ENCODE measurements at regions not wholly inside any gene's neighbourhood (a gene's known extent, or its start where the extent isn't known, plus 50 kb on each side); places are given as distances from the start of the nearest gene placed in this dataset.

DNA sequence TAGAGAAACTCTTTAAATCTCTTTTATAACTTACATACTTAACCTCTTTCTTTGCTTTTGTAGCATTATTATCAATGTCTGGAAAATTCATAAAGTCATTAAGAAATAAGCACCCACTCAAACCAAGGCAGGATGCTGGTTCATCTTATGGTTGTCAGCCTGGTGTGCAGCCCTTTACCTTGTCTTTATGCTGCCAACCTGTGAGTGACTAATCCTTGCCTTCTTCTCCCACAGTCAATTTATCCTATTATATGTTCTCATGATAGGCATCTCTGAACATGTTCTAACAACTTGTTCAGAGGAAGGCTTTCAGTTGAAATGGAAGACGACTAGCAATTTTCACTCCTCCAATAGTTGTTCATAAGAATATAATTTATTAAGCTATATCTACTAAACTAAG lies 186.9 kb upstream of the CAND1 start:
- no peak for ATAC-seq (ENCODE audit: poor library complexity)
- DNase-seq: no peak
- H3K27me3 ChIP-seq (ENCODE audit: control insufficient read depth in 1 of 2, insufficient read depth in 2 of 2, low read length in 2 of 2): peaks cover 0 to 20% of the 10 kb centered on the region in 2 experiments
- no peaks in the 10 kb centered on the region for H3K9me3 ChIP-seq (ENCODE audit: control insufficient read depth in 1 of 2, insufficient read depth in 1 of 2, low read length in 2 of 2)
- peaks cover 22% of the 10 kb centered on the region for H3K27me3 Mint-ChIP-seq
- no peaks in the 10 kb centered on the region for H3K4me1 Mint-ChIP-seq (ENCODE audit: low read depth)
- TF ChIP-seq CTCF (IDR thresholded peaks at IDR 0.05): no peak
- H3K9me3 Mint-ChIP-seq: no peaks in the 10 kb centered on the region
- H3K36me3 Mint-ChIP-seq (ENCODE audit: low read depth): no peaks in the 10 kb centered on the region
- H3K4me3 ChIP-seq (ENCODE audit: low read length): no peak overlapping the region
- H3K4me1 ChIP-seq (ENCODE audit: insufficient read depth, low read length): no peaks in the 10 kb centered on the region
- H3K27ac ChIP-seq (ENCODE audit: low read depth in 1 of 2, low read length in 2 of 2): no peak overlapping the region
- H3K4me3 Mint-ChIP-seq: no peak overlapping the region
- POLR2A ChIA-PET: no interaction called here
- no peaks in the 10 kb centered on the region for H3K36me3 ChIP-seq (ENCODE audit: insufficient read depth, low read length)
- CTCF ChIA-PET: interaction anchor here (0.7 kb wide), 3 partner anchors 7 to 809 kb away, joined by 3 to 4 read pairs (median 3); no protein-coding TSS in a partner anchor
- intact Hi-C loops (cut with DNase I, micrococcal nuclease): no loop called here
- no peak overlapping the region for H3K27ac Mint-ChIP-seq

DNA sequence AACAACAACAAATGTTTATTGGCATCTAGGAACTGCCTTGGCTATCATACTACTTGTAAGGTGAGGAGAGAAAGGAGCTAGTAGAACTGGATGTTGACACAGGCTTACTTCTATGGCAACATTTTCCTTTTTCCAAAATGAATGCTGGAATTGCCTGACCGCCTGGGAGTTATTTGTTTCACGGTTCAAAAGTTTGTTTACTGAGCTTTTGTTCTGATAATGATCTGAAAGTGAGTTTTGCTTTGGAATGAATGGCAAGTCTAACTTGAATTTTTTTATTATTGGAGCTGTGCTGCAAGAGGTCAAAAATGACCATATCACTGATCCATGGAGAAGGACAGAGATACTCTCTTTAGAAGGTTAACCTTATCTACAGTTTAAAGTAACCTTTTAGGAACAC lies 183.5 kb upstream of the CAND1 start:
- H3K4me3 Mint-ChIP-seq: no peak overlapping the region
- H3K4me3 ChIP-seq (ENCODE audit: low read length): no peak overlapping the region
- H3K4me1 ChIP-seq (ENCODE audit: insufficient read depth, low read length): no peaks in the 10 kb centered on the region
- H3K4me1 Mint-ChIP-seq (ENCODE audit: low read depth): no peaks in the 10 kb centered on the region
- DNase-seq (no peak), ATAC-seq (ENCODE audit: poor library complexity) (no peak)
- H3K9me3 Mint-ChIP-seq: no peaks in the 10 kb centered on the region
- H3K27ac ChIP-seq (ENCODE audit: low read depth in 1 of 2, low read length in 2 of 2): no peak overlapping the region
- H3K27me3 ChIP-seq (ENCODE audit: control insufficient read depth in 1 of 2, insufficient read depth in 2 of 2, low read length in 2 of 2): peaks cover 5 to 23% of the 10 kb centered on the region in 2 experiments
- H3K36me3 Mint-ChIP-seq (ENCODE audit: low read depth): no peaks in the 10 kb centered on the region
- peaks cover 25% of the 10 kb centered on the region for H3K27me3 Mint-ChIP-seq
- no peaks in the 10 kb centered on the region for H3K9me3 ChIP-seq (ENCODE audit: control insufficient read depth in 1 of 2, insufficient read depth in 1 of 2, low read length in 2 of 2)
- H3K27ac Mint-ChIP-seq: no peak overlapping the region
- no peak for TF ChIP-seq CTCF (IDR thresholded peaks at IDR 0.05)
- ChIA-PET CTCF (no interaction called here), POLR2A (interaction anchor here (1.7 kb wide), 1 partner anchor 184 kb away, joined by 5 read pairs; the partner anchor contains the start of gene CAND1)
- intact Hi-C loops (cut with DNase I, micrococcal nuclease): no loop called here
- no peaks in the 10 kb centered on the region for H3K36me3 ChIP-seq (ENCODE audit: insufficient read depth, low read length)

- no peak for DNase-seq
- Mint-ChIP-seq H3K27me3 (peaks cover 29% of the 10 kb centered on the region), H3K4me3 (no peak overlapping the region), H3K4me1 (ENCODE audit: low read depth) (no peaks in the 10 kb centered on the region), H3K36me3 (ENCODE audit: low read depth) (no peaks in the 10 kb centered on the region), H3K27ac (no peak overlapping the region), H3K9me3 (no peaks in the 10 kb centered on the region)
- intact Hi-C loops (cut with DNase I, micrococcal nuclease): no loop called here
- Histone ChIP-seq H3K4me1 (ENCODE audit: insufficient read depth, low read length) (no peaks in the 10 kb centered on the region), H3K4me3 (ENCODE audit: low read length) (no peak overlapping the region), H3K9me3 (ENCODE audit: control insufficient read depth in 1 of 2, insufficient read depth in 1 of 2, low read length in 2 of 2) (no peaks in the 10 kb centered on the region), H3K27ac (ENCODE audit: low read depth in 1 of 2, low read length in 2 of 2) (no peak overlapping the region), H3K36me3 (ENCODE audit: insufficient read depth, low read length) (no peaks in the 10 kb centered on the region), H3K27me3 (ENCODE audit: control insufficient read depth in 1 of 2, insufficient read depth in 2 of 2, low read length in 2 of 2) (peaks cover 9 to 23% of the 10 kb centered on the region in 2 experiments)
- no peak for TF ChIP-seq CTCF (IDR thresholded peaks at IDR 0.05)
- ChIA-PET CTCF (no interaction called here), POLR2A (interaction anchor here (1.7 kb wide), 1 partner anchor 184 kb away, joined by 5 read pairs; the partner anchor contains the start of gene CAND1)
- no peak for ATAC-seq (ENCODE audit: poor library complexity)
Measured at GRCh38 chr12:67086116-67086515, 183.0 kb upstream of the CAND1 start.
